Activated CD4-positive, alpha-beta T cell treated with anti-CD3 and anti-CD28 coated beads, Interleukin-2, amount 10 ng/mL, durations not matched to agents 24 days and 14 days (primary cell): ENCODE measurements at regions not wholly inside any gene's neighbourhood (a gene's known extent, or its start where the extent isn't known, plus 50 kb on each side); places are given as distances from the start of the nearest gene placed in this dataset.
"Not testable (repeated sequence)": the region's sequence is repeated elsewhere in the genome, so short reads cannot be mapped to it uniquely, and the experiment has no call there.

Source experiments
- DNase-seq: peaks from one replicate; pipeline ENCODE4 v3.0.0; 2022
- H3K27ac Mint-ChIP-seq: one replicate; pipeline ENCODE4 v1.8.0; 2022; ENCODE audit warnings: mild to moderate bottlenecking, mixed read lengths
- H3K27me3 Mint-ChIP-seq: one replicate; pipeline ENCODE4 v1.8.0; 2022; ENCODE audit warnings: mixed read lengths
- H3K36me3 Mint-ChIP-seq: one replicate; pipeline ENCODE4 v1.8.0; 2022; ENCODE audit warnings: low read depth, mild to moderate bottlenecking, mixed read lengths
- H3K4me1 Mint-ChIP-seq: one replicate; pipeline ENCODE4 v1.8.0; 2021; ENCODE audit warnings: mixed read lengths
- H3K4me3 Mint-ChIP-seq: one replicate; pipeline ENCODE4 v1.8.0; 2022; ENCODE audit warnings: mild to moderate bottlenecking, moderate library complexity, mixed read lengths
- H3K9me3 Mint-ChIP-seq: one replicate; pipeline ENCODE4 v1.8.0; 2021; ENCODE audit warnings: mixed read lengths
- intact Hi-C: fragments of 100-400 bp; cut with micrococcal nuclease; formaldehyde crosslinking; loops from one replicate; pipeline ENCODE4 v1.15.1; 2023

DNA sequence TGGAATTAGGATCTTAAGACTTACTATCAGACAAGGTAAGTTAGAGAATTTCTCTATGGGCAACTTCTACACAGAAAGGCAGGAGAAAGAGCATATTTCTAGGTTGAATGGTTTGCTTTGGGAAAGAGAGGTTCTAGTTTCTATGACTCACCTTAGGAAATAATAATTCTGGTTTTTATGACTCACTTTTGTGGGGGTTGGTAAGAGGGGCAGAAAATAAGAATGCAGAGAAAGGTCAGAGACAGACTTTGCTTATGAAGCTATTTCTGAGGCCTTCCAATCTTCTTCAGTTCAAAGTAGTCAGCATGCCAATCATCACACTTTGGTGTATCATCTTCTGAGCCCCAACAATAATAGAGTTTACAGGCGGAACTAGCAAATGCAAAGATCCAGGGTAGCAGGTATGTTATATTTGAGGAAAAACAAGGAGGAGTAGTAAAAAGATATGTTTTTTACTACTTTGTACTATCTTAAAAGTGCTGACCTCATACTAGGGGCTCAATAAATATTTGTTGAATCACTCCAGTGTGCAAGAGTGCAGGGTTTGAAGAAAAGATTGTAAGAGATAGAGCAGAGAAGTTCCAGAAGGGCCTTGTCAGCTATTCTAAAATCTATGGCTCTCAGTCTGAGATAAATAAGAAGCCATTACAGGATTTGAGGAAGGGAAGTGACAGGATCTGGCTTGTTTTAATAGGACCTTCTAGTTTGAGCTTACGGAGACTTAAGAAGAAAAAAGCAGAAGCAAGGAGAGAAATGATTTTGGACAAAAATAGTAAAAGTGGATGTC is 56.7 kb upstream of the LRFN5 start:
- Mint-ChIP-seq H3K9me3 (no peaks in the 10 kb centered on the region), H3K4me3 (no peak overlapping the region), H3K27ac (no peak overlapping the region), H3K36me3 (no peaks in the 10 kb centered on the region), H3K4me1 (no peaks in the 10 kb centered on the region), H3K27me3 (no peaks in the 10 kb centered on the region)
- no peak for DNase-seq
- intact Hi-C loops = no loop called here

DNA sequence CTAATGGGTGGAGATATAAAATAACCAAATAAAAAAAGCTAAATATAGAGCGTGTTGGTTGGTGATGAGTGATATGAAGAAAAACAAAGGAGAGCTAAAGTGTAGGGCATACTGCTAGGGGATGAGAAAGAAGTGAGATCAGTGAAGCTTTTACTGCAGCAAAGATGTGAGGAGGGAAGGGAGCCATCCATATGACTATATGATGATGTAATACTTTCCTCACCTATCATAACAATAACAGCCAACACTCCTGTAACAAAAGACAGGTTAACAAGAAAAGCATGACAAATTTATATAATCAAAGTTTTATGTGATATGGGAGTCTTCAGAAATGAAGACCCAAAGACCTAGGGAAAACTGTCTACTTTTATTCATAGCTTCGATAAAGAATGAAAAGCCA is 57.4 kb upstream of the LRFN5 start:
- peaks cover 5% of the 10 kb centered on the region for H3K9me3 Mint-ChIP-seq

GRCh38 chr14:41548666-41549065 is 58.0 kb upstream of the LRFN5 start:
- intact Hi-C loops = no loop called here
- H3K27me3 Mint-ChIP-seq = no peaks in the 10 kb centered on the region
- peaks cover 9% of the 10 kb centered on the region for H3K9me3 Mint-ChIP-seq
- no peaks in the 10 kb centered on the region for H3K4me1 Mint-ChIP-seq
- H3K4me3 Mint-ChIP-seq = no peak overlapping the region
- no peaks in the 10 kb centered on the region for H3K36me3 Mint-ChIP-seq
- H3K27ac Mint-ChIP-seq = no peak overlapping the region
- no peak for DNase-seq

More for the DNA sequence above, 57.4 kb upstream of the LRFN5 start:
- intact Hi-C loops = no loop called here
- H3K36me3 Mint-ChIP-seq = no peaks in the 10 kb centered on the region
- no peak for DNase-seq
- H3K4me1 Mint-ChIP-seq = no peaks in the 10 kb centered on the region
- H3K27ac Mint-ChIP-seq = no peak overlapping the region
- no peak overlapping the region for H3K4me3 Mint-ChIP-seq
- H3K27me3 Mint-ChIP-seq = no peaks in the 10 kb centered on the region

GRCh38 chr14:41541333-41541732 is 65.3 kb upstream of the LRFN5 start:
- Mint-ChIP-seq H3K27me3 (no peaks in the 10 kb centered on the region), H3K9me3 (peaks cover 14% of the 10 kb centered on the region), H3K36me3 (no peaks in the 10 kb centered on the region), H3K4me3 (no peak overlapping the region), H3K27ac (no peak overlapping the region), H3K4me1 (no peaks in the 10 kb centered on the region)
- intact Hi-C loops = no loop called here
- no peak for DNase-seq

DNA sequence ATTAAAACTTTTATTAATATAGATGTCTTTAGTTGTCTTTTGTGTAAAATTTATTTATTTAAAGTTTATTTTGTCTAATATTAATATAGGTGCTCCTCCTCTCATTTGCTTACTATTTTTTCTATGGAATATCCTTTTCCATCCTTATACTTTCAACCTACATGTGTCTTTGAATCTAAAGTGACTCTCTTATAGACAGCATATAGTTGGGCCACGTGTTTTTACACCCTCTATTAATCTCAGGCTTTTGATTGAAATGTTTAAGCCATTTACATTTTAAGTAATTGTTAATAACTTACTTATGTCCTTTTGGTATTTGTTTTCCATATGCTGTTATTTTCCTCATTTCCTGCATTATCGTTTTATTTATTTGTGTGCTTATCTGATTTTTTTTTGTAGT is 74.4 kb upstream of the LRFN5 start:
- H3K4me3 Mint-ChIP-seq = no peak overlapping the region
- no peak overlapping the region for H3K27ac Mint-ChIP-seq
- no peaks in the 10 kb centered on the region for H3K27me3 Mint-ChIP-seq

DNA sequence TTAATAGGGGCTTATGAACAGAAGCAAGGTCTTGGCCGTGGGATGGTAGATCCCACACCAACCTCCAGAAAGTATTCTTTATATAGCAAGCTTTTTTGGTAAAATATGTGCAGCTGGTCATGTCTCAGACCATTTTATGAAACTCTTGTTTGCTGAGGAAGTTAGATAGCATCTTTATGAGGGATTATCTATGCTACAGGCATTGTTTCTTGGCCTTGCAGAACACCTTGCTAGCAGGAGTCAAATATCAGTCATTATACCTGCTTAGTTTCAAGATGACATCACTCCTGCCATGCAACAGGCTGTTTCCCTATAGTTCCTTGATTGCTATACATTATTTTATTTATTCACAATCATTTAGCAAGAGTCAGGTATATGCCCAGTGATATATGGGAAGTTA is 84.8 kb upstream of the LRFN5 start:
- no peaks in the 10 kb centered on the region for H3K27me3 Mint-ChIP-seq
- peaks cover 4% of the 10 kb centered on the region for H3K9me3 Mint-ChIP-seq
- no peaks in the 10 kb centered on the region for H3K4me1 Mint-ChIP-seq
- no peak overlapping the region for H3K4me3 Mint-ChIP-seq
- no peak overlapping the region for H3K27ac Mint-ChIP-seq
- intact Hi-C loops = no loop called here
- no peaks in the 10 kb centered on the region for H3K36me3 Mint-ChIP-seq
- DNase-seq = no peak

More for the DNA sequence above, 74.4 kb upstream of the LRFN5 start:
- no peaks in the 10 kb centered on the region for H3K9me3 Mint-ChIP-seq
- H3K4me1 Mint-ChIP-seq = no peaks in the 10 kb centered on the region
- no peak for DNase-seq
- intact Hi-C loops = no loop called here
- no peaks in the 10 kb centered on the region for H3K36me3 Mint-ChIP-seq

- H3K36me3 Mint-ChIP-seq, H3K27ac Mint-ChIP-seq, H3K4me1 Mint-ChIP-seq, H3K27me3 Mint-ChIP-seq, DNase-seq, H3K4me3 Mint-ChIP-seq, intact Hi-C loops, H3K9me3 Mint-ChIP-seq: not testable (repeated sequence)
Measured at GRCh38 chr14:41518030-41518429, 88.6 kb upstream of the LRFN5 start.

DNA sequence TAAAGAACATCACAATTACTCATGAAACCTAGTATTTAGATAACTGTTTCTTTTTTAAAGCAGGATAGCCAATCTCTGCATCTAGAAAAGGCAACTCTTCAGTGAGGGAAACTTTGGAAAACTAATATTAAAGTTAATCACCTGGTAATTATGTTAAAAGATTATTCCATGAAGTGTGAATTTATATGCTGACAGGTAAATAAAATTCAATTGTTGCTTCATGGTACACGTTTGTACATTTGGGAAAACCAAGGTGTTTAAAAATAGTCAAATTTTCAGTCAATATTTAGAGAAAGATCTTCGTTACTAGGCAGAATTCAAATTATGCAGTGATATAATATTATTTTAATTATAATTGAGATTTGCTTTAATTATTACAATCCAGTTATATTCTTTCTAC is 100.1 kb upstream of the LRFN5 start:
- Mint-ChIP-seq H3K27ac (no peak overlapping the region), H3K4me3 (no peak overlapping the region), H3K27me3 (no peaks in the 10 kb centered on the region), H3K36me3 (no peaks in the 10 kb centered on the region), H3K9me3 (no peaks in the 10 kb centered on the region), H3K4me1 (no peaks in the 10 kb centered on the region)
- intact Hi-C loops = no loop called here
- no peak for DNase-seq

GRCh38 chr14:41505491-41505890 is 101.2 kb upstream of the LRFN5 start:
- intact Hi-C loops = no loop called here
- no peak overlapping the region for H3K27ac Mint-ChIP-seq

DNA sequence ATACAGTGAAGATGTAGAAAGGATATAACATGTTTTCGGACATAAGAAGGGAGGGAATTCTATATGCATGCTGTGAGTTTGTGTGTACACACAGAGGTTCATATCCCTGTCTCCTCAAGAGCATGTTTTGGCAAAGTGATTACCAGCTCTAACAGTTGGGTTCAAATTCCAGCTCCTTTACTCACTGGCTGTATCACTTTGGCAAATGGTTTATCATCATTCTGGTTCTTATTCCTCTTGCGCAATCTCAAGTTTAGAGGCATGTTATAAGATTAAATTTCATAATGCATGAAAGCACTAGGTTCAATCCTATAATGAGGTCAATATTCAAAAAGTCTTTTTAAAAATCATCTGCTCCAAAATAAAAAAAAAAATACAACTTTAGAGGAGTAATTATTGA is 107.7 kb upstream of the LRFN5 start:
- H3K9me3 Mint-ChIP-seq = no peaks in the 10 kb centered on the region
- DNase-seq = no peak
- H3K4me1 Mint-ChIP-seq = no peaks in the 10 kb centered on the region
- intact Hi-C loops = no loop called here
- no peaks in the 10 kb centered on the region for H3K36me3 Mint-ChIP-seq
- no peak overlapping the region for H3K27ac Mint-ChIP-seq
- H3K4me3 Mint-ChIP-seq = no peak overlapping the region
- no peaks in the 10 kb centered on the region for H3K27me3 Mint-ChIP-seq

More at GRCh38 chr14:41505491-41505890, 101.2 kb upstream of the LRFN5 start:
- no peak overlapping the region for H3K4me3 Mint-ChIP-seq
- DNase-seq = no peak
- no peaks in the 10 kb centered on the region for H3K36me3 Mint-ChIP-seq
- no peaks in the 10 kb centered on the region for H3K4me1 Mint-ChIP-seq
- no peaks in the 10 kb centered on the region for H3K27me3 Mint-ChIP-seq
- H3K9me3 Mint-ChIP-seq = no peaks in the 10 kb centered on the region

- Mint-ChIP-seq H3K27ac (no peak overlapping the region), H3K4me3 (no peak overlapping the region), H3K9me3 (no peaks in the 10 kb centered on the region), H3K4me1 (no peaks in the 10 kb centered on the region), H3K36me3 (no peaks in the 10 kb centered on the region), H3K27me3 (no peaks in the 10 kb centered on the region)
- intact Hi-C loops = no loop called here
- no peak for DNase-seq
Measured at GRCh38 chr14:41490323-41490722, 116.4 kb upstream of the LRFN5 start.

- Mint-ChIP-seq H3K4me1 (no peaks in the 10 kb centered on the region), H3K4me3 (no peak overlapping the region), H3K9me3 (no peaks in the 10 kb centered on the region), H3K27me3 (no peaks in the 10 kb centered on the region), H3K27ac (no peak overlapping the region), H3K36me3 (no peaks in the 10 kb centered on the region)
- no peak for DNase-seq
- intact Hi-C loops = no loop called here
Measured at GRCh38 chr14:41489315-41489972, 117.2 kb upstream of the LRFN5 start.

DNA sequence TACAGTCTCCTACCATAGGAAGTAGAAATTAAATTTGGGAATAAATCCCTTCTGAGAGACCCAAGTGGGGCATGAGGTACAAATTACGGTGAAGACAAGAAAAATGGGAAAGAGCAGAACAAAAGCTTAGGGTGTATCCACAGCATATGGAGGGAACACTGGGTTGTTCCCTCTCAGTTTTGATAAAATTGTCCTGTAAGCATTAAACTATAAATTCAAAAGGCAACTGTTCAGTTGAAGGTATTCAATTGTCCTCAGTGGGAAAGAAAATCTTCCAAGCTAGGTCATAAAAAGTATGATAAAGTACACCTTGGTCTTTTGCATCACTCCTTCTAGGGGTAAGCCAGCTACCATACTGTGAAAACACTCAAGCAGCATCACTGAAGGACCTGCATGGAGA is 118.3 kb upstream of the LRFN5 start:
- no peaks in the 10 kb centered on the region for H3K4me1 Mint-ChIP-seq
- no peak overlapping the region for H3K4me3 Mint-ChIP-seq
- intact Hi-C loops = no loop called here
- no peak for DNase-seq
- H3K9me3 Mint-ChIP-seq = no peaks in the 10 kb centered on the region
- H3K27ac Mint-ChIP-seq = no peak overlapping the region
- H3K27me3 Mint-ChIP-seq = no peaks in the 10 kb centered on the region
- no peaks in the 10 kb centered on the region for H3K36me3 Mint-ChIP-seq

GRCh38 chr14:41482861-41483260 is 123.8 kb upstream of the LRFN5 start:
- no peak for DNase-seq
- Mint-ChIP-seq H3K4me1 (no peaks in the 10 kb centered on the region), H3K9me3 (no peaks in the 10 kb centered on the region), H3K4me3 (no peak overlapping the region), H3K27me3 (no peaks in the 10 kb centered on the region), H3K27ac (no peak overlapping the region), H3K36me3 (no peaks in the 10 kb centered on the region)
- intact Hi-C loops = no loop called here

DNA sequence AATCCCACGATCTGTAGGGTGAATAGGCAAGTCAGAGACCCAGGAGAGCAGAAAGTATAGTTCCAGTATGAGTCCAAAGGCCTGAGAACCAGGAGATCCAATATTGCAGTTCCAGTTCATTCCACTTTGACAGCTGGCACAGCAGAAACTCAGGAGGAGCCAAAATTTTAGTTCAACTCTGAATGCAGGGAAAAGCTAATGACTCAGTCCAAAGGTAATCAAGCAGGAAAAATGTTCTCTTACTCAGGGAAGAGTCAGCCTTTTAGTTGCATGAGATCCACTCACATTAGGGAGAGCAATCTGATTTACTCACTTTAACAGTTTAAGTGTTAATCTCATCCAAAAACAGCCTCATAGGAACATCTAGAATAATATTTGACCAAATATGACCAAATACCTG is 130.2 kb upstream of the LRFN5 start:
- no peak for DNase-seq
- no peaks in the 10 kb centered on the region for H3K36me3 Mint-ChIP-seq

More for the DNA sequence above, 130.2 kb upstream of the LRFN5 start:
- no peak overlapping the region for H3K27ac Mint-ChIP-seq
- H3K4me1 Mint-ChIP-seq = no peaks in the 10 kb centered on the region
- no peaks in the 10 kb centered on the region for H3K27me3 Mint-ChIP-seq
- no peaks in the 10 kb centered on the region for H3K9me3 Mint-ChIP-seq
- intact Hi-C loops = no loop called here
- H3K4me3 Mint-ChIP-seq = no peak overlapping the region
